NT2/D1 (cell line): ENCODE measurements at regions not wholly inside any gene's neighbourhood (a gene's known extent, or its start where the extent isn't known, plus 50 kb on each side); places are given as distances from the start of the nearest gene placed in this dataset.

ENCODE experiments used
- DNase-seq: peaks from one replicate; pipeline ENCODE4 v3.0.0-alpha.2; 2011; ENCODE audit warnings: low read depth, low spot score
- H3K27me3 ChIP-seq: 2 replicates; pipeline ENCODE4 v1.6.0; 2011; ENCODE audit warnings: mild to moderate bottlenecking; ENCODE audit not compliant: insufficient read length, insufficient read depth
- H3K36me3 ChIP-seq: 2 replicates; pipeline ENCODE4 v1.6.1; 2011; ENCODE audit warnings: mild to moderate bottlenecking, low read length, mixed read lengths; ENCODE audit not compliant: insufficient read depth, insufficient read length
- H3K4me1 ChIP-seq: 2 replicates; pipeline ENCODE4 v1.5.1; 2011; ENCODE audit not compliant: insufficient read depth, insufficient read length
- H3K4me3 ChIP-seq: 2 replicates; pipeline ENCODE4 v1.5.1; 2011; ENCODE audit warnings: low read depth; ENCODE audit not compliant: insufficient read length
- H3K9ac ChIP-seq: 2 replicates; pipeline ENCODE4 v1.6.0; 2011; ENCODE audit warnings: low read depth; ENCODE audit not compliant: insufficient read length
- H3K9me3 ChIP-seq: 2 replicates; pipeline ENCODE4 v1.5.1; 2011; ENCODE audit warnings: mild to moderate bottlenecking, low read length; ENCODE audit not compliant: insufficient read depth
- SUZ12 ChIP-seq: IDR thresholded peaks from 2 replicates; pipeline ENCODE4 v1.6.1; 2011; ENCODE audit not compliant: insufficient read length, insufficient read depth; ENCODE audit errors: extremely low read depth
- YY1 ChIP-seq: IDR thresholded peaks from 2 replicates; pipeline ENCODE4 v1.6.1; 2011; ENCODE audit not compliant: insufficient read length, insufficient read depth
- ZNF274 ChIP-seq: IDR thresholded peaks from 2 replicates; pipeline ENCODE4 v1.6.1; 2011; ENCODE audit warnings: mild to moderate bottlenecking, low read depth, low read length

DNA sequence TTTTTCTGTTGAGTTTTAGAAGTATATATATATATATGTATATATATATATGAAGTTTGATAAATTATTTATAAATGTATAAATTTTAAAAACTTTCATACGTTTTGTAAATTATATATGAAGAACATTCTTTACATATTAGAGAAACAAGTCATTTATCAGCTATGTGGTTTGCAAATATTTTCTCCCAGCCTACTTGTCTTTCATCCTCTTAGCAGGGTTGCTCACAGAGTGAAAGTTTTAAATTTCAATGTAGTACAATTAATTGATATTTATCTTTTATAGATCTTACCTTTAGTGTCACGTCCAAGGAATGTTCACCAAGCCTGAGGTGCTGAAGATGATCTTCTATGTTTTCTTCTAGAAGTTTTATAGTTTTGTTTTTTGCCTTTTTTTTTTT is 78.3 kb upstream of the HS6ST1 start:
- peaks cover 8% of the 10 kb centered on the region for H3K9me3 ChIP-seq
- no peaks in the 10 kb centered on the region for H3K36me3 ChIP-seq
- DNase-seq: no peak
- H3K4me3 ChIP-seq: no peak overlapping the region
- peaks cover 3% of the 10 kb centered on the region for H3K4me1 ChIP-seq
- no peak overlapping the region for H3K9ac ChIP-seq
- no peaks in the 10 kb centered on the region for H3K27me3 ChIP-seq
- TF ChIP-seq SUZ12 (no peak), ZNF274 (no peak), YY1 (no peak)

DNA sequence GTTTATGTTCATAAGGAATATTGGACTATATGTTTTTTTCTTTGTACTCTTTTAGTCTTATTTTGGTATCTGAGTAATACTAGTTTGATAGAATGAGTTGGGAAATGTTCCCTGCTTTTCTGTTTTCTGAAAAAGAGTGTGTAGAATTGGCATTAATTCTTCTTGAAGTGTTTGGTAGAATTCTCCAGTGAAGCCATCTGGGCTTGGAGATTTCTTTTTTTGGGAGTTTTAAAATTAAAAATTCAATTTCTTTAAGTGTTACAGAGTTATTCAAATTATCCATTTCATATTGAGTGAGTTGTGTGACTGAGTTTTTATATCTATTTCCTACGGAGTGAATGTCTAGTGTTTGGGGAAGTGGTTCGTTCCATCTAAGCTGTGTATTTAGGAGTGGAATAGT is 80.6 kb upstream of the HS6ST1 start:
- Histone ChIP-seq H3K9me3 (peaks cover 8% of the 10 kb centered on the region), H3K36me3 (no peaks in the 10 kb centered on the region), H3K4me3 (no peak overlapping the region), H3K9ac (no peak overlapping the region), H3K27me3 (no peaks in the 10 kb centered on the region), H3K4me1 (peaks cover 3% of the 10 kb centered on the region)
- TF ChIP-seq ZNF274 (no peak), SUZ12 (no peak), YY1 (no peak)
- DNase-seq: no peak

DNA sequence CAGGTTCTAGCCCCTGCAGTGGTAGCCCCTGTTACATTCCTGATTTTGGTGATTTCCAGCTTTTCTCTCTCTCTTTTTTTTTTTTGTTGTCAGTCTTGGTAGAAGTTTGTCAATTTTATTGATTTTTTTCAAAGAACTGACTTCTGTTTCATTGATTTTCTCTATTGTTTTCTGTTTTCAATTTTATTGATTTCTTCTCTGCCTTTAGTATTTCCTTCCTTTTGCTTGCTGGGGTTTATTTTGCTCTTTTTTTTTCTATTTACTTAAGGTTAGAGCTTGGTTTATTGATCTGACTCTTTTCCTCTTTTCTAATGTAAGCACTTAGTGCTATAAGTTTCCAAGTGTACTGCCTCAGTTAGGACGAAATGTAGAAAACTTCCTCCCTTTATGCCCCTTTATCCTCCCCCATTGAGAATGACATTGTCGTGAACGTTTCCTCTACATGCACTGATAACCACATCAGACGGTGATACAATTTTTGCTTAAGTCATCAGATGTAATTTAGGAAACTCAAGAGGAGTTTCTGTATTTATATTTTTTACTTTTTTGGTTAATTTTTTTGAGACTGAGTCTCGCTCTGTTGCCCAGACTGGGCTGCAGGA is 81.1 kb upstream of the HS6ST1 start:
- no peak for TF ChIP-seq ZNF274
- no peak for TF ChIP-seq SUZ12
- TF ChIP-seq YY1: no peak
- peaks cover 3% of the 10 kb centered on the region for H3K4me1 ChIP-seq
- no peak for DNase-seq

DNA sequence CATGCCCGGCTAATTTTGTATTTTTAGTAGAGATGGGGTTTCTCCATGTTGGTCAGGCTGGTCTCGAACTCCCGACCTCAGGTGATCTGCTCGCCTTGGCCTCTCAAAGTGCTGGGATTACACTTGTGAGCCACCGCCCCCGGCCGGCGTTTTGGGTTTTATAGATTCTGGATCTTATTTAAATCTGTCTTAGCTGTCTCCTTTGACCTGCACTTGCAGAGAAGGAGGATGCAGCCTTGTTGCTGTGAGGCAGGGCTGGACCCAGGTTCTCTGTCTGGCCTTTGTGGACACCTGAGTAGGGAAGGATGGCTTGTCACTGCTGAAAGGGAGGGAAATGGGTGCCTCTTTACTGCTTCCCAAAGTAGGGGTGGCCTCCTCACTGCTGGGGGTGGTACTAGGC is 83.0 kb upstream of the HS6ST1 start:
- TF ChIP-seq YY1 (no peak), SUZ12 (no peak), ZNF274 (no peak)
- no peak overlapping the region for H3K9ac ChIP-seq
- no peak for DNase-seq
- no peaks in the 10 kb centered on the region for H3K36me3 ChIP-seq
- H3K4me3 ChIP-seq: no peak overlapping the region
- no peaks in the 10 kb centered on the region for H3K27me3 ChIP-seq
- peaks cover 1% of the 10 kb centered on the region for H3K4me1 ChIP-seq
- peaks cover 8% of the 10 kb centered on the region for H3K9me3 ChIP-seq

More for the DNA sequence above, 81.1 kb upstream of the HS6ST1 start:
- peaks cover 8% of the 10 kb centered on the region for H3K9me3 ChIP-seq
- H3K36me3 ChIP-seq: no peaks in the 10 kb centered on the region
- no peak overlapping the region for H3K4me3 ChIP-seq
- H3K27me3 ChIP-seq: no peaks in the 10 kb centered on the region
- no peak overlapping the region for H3K9ac ChIP-seq

DNA sequence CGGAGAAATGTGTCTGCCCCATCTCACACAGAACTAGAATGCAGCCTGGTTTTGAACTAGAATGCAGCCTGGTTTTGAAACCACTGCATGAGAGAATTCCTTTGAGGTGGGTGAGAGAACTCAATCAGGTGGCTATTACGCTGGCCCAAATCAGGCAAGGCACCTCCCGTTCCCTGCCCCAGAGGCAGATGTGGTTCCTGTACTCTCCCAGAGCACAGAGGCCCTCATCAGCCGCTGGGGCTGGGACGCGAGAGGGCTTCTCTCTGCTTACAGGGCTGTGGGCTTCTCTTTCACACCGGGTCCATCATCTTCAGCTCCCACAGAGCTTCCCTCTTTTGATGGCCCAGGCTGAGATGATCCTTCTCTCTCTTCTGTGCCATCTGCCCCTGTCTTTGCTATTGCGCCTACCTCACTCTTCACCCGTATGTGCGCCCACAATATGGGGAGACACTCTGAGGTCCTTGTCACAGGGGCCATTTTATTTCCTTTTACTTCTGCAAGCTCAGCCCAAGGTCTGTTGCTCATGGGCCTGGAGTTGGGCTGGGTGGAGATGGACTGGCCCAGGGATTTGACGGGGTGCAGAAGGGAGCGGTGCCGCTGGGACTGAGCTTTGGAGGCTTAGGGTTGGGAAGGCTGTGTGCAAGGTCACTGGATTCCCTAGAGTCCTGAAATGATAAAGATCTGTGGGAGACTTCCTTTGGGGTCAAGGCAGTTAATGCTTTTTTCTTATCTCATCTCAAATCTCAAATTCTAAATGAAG is 84.4 kb upstream of the HS6ST1 start:
- H3K4me3 ChIP-seq: no peak overlapping the region

DNA sequence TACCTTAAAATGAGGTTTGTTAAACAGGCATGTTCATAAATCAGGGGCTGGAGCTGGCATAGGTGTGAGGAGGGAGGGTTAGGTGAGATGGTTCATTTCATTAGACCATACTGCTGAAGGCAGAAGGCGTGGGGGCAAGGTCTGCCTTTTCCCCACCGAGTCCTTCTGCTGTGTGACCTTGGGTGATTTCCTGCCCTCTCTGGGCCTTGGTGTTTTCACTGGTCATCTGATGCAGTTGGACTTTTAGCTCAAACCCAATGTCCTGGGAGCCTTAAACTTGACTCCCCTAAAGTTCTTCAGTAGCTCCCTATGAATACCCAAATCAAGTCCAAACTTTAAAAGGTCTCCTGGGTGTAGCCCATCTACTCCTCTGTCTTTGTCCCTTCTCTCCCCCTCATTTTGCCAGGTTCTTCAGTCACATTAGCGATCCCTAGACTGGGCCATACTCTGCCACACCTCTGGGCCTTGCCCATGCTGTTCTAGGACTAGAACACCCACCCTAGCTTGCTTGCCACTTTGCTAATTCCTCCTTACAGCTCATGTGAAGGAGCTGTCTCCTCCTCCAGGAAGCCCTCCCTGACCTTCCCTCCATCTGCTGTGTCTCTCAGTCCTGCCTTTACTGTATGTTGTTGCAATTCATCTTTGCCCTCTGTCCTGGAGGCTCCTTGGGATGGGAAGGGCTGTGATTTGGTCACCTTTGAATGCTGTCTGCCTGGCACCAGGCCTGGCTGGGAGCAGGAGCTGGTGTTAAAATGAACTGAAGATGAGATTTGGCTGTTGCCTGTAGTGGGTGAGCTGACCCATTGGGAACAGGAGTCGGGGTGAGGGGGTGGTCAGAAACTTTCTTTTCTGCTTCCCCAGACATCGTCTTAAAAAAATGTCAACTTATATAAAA is 85.4 kb upstream of the HS6ST1 start:
- Histone ChIP-seq H3K36me3 (no peaks in the 10 kb centered on the region), H3K4me1 (peaks cover 17% of the 10 kb centered on the region), H3K9ac (no peak overlapping the region), H3K9me3 (no peaks in the 10 kb centered on the region; the same call in 1 of the 2 replicates), H3K27me3 (no peaks in the 10 kb centered on the region), H3K4me3 (no peak overlapping the region)
- TF ChIP-seq ZNF274: no peak
- no peak for TF ChIP-seq YY1
- TF ChIP-seq SUZ12: no peak
- DNase-seq: no peak

More for the DNA sequence above, 84.4 kb upstream of the HS6ST1 start:
- H3K27me3 ChIP-seq: no peaks in the 10 kb centered on the region
- H3K9me3 ChIP-seq: peaks cover 8% of the 10 kb centered on the region
- TF ChIP-seq SUZ12 (no peak), ZNF274 (no peak), YY1 (no peak)
- no peak overlapping the region for H3K9ac ChIP-seq
- DNase-seq: no peak
- H3K4me1 ChIP-seq: peaks cover 11% of the 10 kb centered on the region
- H3K36me3 ChIP-seq: no peaks in the 10 kb centered on the region
